ENCODE measurements at regions not wholly inside any gene's neighbourhood (a gene's known extent, or its start where the extent isn't known, plus 50 kb on each side); places are given as distances from the start of the nearest gene placed in this dataset.

DNA sequence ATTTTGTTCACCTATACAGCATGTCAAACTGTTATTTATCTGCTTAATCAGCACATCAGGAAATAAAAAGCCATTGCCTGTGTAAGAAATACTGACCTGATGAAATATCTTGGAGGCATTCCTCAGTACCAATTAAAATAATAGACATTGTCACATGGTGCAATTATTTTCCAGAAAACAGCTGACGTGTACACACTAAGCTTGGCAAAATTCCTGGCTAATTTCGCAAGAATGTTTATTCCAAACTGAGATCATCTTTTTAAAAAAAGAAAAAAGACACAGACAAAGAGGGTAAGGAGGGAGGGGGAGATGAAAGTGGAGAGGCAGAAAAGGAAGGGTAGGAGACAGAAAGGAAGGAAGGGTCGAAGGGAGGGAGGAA, 61.9 kb upstream of the NFKB1 start:
- TF ChIP-seq NRF1 (IDR thresholded peaks at IDR 0.05; ENCODE audit: low read depth, low read length) (no peak), PBX3 (IDR thresholded peaks at IDR 0.05) (peak; percentile 76), POLR2AphosphoS5 (IDR thresholded peaks at IDR 0.05; ENCODE audit: low read depth, low read length) (no peak), JUND (IDR thresholded peaks at IDR 0.05) (peak; percentile 61), TAF1 (IDR thresholded peaks at IDR 0.05; ENCODE audit: borderline replicate concordance, low read depth, low read length) (no peak), SMC3 (IDR thresholded peaks at IDR 0.05; ENCODE audit: low read depth, low read length) (no peak), GABPA (IDR thresholded peaks at IDR 0.05; ENCODE audit: low read depth) (no peak)
- TF ChIP-seq, protein P1, sequence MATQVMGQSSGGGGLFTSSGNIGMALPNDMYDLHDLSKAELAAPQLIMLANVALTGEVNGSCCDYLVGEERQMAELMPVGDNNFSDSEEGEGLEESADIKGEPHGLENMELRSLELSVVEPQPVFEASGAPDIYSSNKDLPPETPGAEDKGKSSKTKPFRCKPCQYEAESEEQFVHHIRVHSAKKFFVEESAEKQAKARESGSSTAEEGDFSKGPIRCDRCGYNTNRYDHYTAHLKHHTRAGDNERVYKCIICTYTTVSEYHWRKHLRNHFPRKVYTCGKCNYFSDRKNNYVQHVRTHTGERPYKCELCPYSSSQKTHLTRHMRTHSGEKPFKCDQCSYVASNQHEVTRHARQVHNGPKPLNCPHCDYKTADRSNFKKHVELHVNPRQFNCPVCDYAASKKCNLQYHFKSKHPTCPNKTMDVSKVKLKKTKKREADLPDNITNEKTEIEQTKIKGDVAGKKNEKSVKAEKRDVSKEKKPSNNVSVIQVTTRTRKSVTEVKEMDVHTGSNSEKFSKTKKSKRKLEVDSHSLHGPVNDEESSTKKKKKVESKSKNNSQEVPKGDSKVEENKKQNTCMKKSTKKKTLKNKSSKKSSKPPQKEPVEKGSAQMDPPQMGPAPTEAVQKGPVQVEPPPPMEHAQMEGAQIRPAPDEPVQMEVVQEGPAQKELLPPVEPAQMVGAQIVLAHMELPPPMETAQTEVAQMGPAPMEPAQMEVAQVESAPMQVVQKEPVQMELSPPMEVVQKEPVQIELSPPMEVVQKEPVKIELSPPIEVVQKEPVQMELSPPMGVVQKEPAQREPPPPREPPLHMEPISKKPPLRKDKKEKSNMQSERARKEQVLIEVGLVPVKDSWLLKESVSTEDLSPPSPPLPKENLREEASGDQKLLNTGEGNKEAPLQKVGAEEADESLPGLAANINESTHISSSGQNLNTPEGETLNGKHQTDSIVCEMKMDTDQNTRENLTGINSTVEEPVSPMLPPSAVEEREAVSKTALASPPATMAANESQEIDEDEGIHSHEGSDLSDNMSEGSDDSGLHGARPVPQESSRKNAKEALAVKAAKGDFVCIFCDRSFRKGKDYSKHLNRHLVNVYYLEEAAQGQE (IDR thresholded peaks at IDR 0.05; ENCODE audit: low read depth, low read length): no peak
- TF ChIP-seq, protein P2, sequence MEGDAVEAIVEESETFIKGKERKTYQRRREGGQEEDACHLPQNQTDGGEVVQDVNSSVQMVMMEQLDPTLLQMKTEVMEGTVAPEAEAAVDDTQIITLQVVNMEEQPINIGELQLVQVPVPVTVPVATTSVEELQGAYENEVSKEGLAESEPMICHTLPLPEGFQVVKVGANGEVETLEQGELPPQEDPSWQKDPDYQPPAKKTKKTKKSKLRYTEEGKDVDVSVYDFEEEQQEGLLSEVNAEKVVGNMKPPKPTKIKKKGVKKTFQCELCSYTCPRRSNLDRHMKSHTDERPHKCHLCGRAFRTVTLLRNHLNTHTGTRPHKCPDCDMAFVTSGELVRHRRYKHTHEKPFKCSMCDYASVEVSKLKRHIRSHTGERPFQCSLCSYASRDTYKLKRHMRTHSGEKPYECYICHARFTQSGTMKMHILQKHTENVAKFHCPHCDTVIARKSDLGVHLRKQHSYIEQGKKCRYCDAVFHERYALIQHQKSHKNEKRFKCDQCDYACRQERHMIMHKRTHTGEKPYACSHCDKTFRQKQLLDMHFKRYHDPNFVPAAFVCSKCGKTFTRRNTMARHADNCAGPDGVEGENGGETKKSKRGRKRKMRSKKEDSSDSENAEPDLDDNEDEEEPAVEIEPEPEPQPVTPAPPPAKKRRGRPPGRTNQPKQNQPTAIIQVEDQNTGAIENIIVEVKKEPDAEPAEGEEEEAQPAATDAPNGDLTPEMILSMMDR (IDR thresholded peaks at IDR 0.05): no peak
- TF ChIP-seq, protein P3, sequence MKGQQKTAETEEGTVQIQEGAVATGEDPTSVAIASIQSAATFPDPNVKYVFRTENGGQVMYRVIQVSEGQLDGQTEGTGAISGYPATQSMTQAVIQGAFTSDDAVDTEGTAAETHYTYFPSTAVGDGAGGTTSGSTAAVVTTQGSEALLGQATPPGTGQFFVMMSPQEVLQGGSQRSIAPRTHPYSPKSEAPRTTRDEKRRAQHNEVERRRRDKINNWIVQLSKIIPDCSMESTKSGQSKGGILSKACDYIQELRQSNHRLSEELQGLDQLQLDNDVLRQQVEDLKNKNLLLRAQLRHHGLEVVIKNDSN (IDR thresholded peaks at IDR 0.05; ENCODE audit: borderline replicate concordance, low read depth): peak; percentile 73

Data from SK-N-SH (cell line).